ENCODE measurements at regions not wholly inside any gene's neighbourhood (a gene's known extent, or its start where the extent isn't known, plus 50 kb on each side); places are given as distances from the start of the nearest gene placed in this dataset.
"Not testable (repeated sequence)": the region's sequence is repeated elsewhere in the genome, so short reads cannot be mapped to it uniquely, and the experiment has no call there.

DNA sequence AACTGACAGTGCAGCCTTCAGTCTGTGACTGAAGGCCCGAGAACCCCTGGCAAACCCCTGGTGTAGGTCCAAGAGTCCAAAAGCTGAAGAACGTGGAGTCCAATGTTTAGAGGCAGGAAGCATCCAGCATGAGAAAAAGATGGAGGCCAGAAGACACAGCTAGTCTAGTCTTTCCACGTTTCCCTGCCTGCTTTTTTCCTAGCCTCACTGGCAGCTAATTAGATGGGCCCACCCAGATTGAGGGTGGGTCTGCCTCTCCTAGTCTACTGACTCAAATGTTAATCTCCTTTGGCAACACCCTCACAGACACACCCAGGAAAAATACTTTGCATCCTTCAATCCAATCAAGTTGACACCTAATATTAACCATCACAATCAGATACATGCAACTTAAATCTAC is 87.8 kb downstream of the TENT5D start:
- not testable (repeated sequence) for DNase-seq (ENCODE audit: low read depth); H3K36me3 ChIP-seq (ENCODE audit: control insufficient read depth, insufficient read depth, low read length, severe bottlenecking); H3K9me3 ChIP-seq (ENCODE audit: control insufficient read depth, low read length)

DNA sequence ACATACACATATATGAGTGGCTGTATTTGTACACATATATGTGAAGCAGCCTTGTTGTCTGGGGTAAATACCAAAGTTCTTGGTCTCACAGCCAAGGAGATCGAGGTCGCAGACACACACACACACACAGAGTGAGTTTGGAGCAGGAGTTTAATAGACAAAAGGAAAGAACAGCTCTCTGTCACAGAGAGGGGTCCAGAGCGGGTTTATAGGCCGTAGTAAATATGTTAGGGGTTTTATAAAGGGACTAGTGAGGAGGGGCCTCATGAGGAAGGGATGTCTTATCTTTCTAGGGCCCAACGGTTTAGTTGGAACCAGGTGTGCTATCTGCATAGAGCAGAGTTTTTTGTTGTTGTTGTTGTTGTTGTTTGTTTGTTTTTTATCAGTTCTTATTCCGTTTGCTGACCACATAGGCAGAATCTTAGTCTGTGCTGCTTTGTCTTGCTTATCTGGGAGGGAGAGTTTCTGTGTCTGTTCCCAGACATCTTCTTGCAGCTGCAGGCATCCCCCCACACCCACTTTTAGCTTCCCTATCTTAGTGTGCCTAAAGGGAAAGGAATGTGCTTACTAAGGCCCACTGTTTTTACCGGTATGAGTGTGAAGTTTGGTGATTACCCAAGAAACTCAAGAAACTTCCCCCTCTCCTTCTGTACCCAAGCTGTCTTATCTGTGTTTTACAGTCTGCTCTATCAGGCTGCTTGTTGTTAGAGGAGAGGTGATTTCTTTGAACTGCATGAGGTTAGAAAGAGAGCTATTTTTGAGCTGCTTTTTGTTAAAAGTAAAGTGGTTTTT is 91.9 kb downstream of the TENT5D start:
- DNase-seq (ENCODE audit: low read depth): no peak
- Histone ChIP-seq H3K36me3 (ENCODE audit: control insufficient read depth, insufficient read depth, low read length, severe bottlenecking) (no peaks in the 10 kb centered on the region), H3K27me3 (replicated peaks; ENCODE audit: control insufficient read depth, insufficient read depth, low read length) (no peaks in the 10 kb centered on the region), H3K9ac (ENCODE audit: low read length) (no peak overlapping the region), H3K9me3 (ENCODE audit: control insufficient read depth, low read length) (peaks cover 3% of the 10 kb centered on the region), H3K4me1 (ENCODE audit: control insufficient read depth, insufficient read depth, low read length) (peaks cover 2% of the 10 kb centered on the region), H3K4me3 (ENCODE audit: low read length) (no peak overlapping the region)

More for the DNA sequence above, 87.8 kb downstream of the TENT5D start:
- not testable (repeated sequence) for H3K4me3 ChIP-seq (ENCODE audit: low read length); H3K27me3 ChIP-seq (replicated peaks; ENCODE audit: control insufficient read depth, insufficient read depth, low read length); H3K4me1 ChIP-seq (ENCODE audit: control insufficient read depth, insufficient read depth, low read length); H3K9ac ChIP-seq (ENCODE audit: low read length)

DNA sequence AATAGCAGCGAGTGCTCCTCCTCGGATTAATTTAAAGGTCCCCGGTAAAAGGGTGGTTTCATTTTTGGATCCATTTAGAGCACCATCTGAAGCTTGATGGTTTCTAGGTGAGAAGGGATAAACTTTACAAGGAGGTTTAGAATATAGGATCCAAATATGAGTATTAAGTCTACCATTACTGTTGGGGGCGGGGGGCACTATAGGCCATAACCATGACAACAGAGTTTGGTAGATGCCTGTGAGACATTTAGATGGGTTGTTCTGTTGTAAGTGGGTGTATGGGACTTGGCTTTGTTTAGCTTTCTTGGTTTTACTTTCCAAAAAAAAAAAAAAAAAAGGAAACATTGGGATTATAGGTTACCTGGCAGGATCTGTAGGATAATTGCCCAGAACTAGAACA is 92.7 kb downstream of the TENT5D start:
- Histone ChIP-seq H3K9me3 (ENCODE audit: control insufficient read depth, low read length) (no peaks in the 10 kb centered on the region), H3K9ac (ENCODE audit: low read length) (no peak overlapping the region), H3K27me3 (replicated peaks; ENCODE audit: control insufficient read depth, insufficient read depth, low read length) (no peaks in the 10 kb centered on the region), H3K36me3 (ENCODE audit: control insufficient read depth, insufficient read depth, low read length, severe bottlenecking) (no peaks in the 10 kb centered on the region), H3K4me1 (ENCODE audit: control insufficient read depth, insufficient read depth, low read length) (peaks cover 2% of the 10 kb centered on the region), H3K4me3 (ENCODE audit: low read length) (no peak overlapping the region)
- DNase-seq (ENCODE audit: low read depth): no peak

DNA sequence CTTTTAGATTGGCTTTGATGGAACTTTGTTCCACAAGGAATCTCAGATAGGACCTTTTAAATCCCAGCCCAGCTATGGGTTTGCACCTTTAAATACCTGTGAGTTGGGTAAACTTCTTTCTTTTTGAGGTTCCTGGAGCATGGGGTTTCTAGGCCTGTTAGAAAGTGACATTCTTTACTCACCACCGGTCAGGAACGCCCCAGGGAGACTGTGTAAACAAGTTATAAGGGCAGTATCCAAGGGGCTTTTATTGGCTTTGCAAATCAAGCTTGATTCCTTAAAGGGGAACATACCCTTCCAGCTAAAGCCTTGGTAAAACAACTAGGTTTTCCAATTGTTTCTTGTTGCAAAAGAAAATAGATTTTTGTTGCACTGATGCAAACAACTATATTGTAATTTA is 93.4 kb downstream of the TENT5D start:
- no peak for DNase-seq (ENCODE audit: low read depth)

DNA sequence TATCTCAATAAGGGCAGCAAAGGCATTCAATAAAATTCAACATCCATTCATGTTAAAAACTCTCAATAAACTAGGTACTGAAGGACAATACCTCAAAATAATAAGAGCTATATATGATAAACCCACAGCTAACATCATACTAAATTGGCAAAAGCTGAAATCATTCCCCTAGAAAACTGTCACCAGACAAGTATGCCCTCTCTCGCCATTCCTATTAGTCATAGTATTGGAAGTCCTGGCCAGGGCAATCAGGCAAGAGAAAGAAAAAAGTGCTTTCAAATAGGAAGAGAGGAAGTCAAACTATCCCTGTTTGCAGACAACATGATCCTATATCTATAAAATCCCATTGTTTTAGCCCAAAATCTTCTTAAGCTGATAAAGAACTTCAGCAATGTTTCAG is 116.8 kb downstream of the TENT5D start:
- Histone ChIP-seq H3K27me3 (replicated peaks; ENCODE audit: control insufficient read depth, insufficient read depth, low read length) (no peaks in the 10 kb centered on the region), H3K9ac (ENCODE audit: low read length) (no peak overlapping the region), H3K4me3 (ENCODE audit: low read length) (no peak overlapping the region), H3K4me1 (ENCODE audit: control insufficient read depth, insufficient read depth, low read length) (no peaks in the 10 kb centered on the region), H3K36me3 (ENCODE audit: control insufficient read depth, insufficient read depth, low read length, severe bottlenecking) (no peaks in the 10 kb centered on the region), H3K9me3 (ENCODE audit: control insufficient read depth, low read length) (peaks cover 5% of the 10 kb centered on the region)
- DNase-seq (ENCODE audit: low read depth): no peak

More for the DNA sequence above, 93.4 kb downstream of the TENT5D start:
- Histone ChIP-seq H3K9ac (ENCODE audit: low read length) (no peak overlapping the region), H3K36me3 (ENCODE audit: control insufficient read depth, insufficient read depth, low read length, severe bottlenecking) (no peaks in the 10 kb centered on the region), H3K4me3 (ENCODE audit: low read length) (no peak overlapping the region), H3K27me3 (replicated peaks; ENCODE audit: control insufficient read depth, insufficient read depth, low read length) (no peaks in the 10 kb centered on the region), H3K4me1 (ENCODE audit: control insufficient read depth, insufficient read depth, low read length) (peaks cover 2% of the 10 kb centered on the region), H3K9me3 (ENCODE audit: control insufficient read depth, low read length) (no peaks in the 10 kb centered on the region)

DNA sequence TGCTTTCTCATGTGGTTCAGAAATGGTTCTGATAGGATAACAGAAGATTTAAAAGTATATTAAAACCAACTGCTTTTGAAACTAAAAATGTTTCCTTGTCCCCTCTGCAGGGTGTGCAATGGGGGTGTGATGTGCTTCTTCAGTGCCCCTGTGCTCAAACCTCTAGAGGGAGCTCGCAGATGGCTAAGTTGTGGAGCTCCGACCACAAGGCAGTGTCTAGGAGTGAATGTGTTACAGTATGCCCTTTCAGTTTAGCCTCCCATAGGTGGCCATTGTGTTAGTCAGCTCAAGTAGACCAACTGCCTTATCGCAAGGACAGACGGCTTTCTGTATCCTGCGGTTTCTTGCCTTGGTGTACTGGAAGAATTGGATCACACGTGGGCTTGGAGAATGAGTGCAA is 130.5 kb downstream of the TENT5D start:
- H3K9me3 ChIP-seq (ENCODE audit: control insufficient read depth, low read length): no peaks in the 10 kb centered on the region
- H3K4me3 ChIP-seq (ENCODE audit: low read length): no peak overlapping the region
- H3K9ac ChIP-seq (ENCODE audit: low read length): no peak overlapping the region
- no peak for DNase-seq (ENCODE audit: low read depth)
- no peaks in the 10 kb centered on the region for H3K4me1 ChIP-seq (ENCODE audit: control insufficient read depth, insufficient read depth, low read length)
- H3K36me3 ChIP-seq (ENCODE audit: control insufficient read depth, insufficient read depth, low read length, severe bottlenecking): no peaks in the 10 kb centered on the region
- peaks cover 5% of the 10 kb centered on the region for H3K27me3 ChIP-seq (replicated peaks; ENCODE audit: control insufficient read depth, insufficient read depth, low read length)

DNA sequence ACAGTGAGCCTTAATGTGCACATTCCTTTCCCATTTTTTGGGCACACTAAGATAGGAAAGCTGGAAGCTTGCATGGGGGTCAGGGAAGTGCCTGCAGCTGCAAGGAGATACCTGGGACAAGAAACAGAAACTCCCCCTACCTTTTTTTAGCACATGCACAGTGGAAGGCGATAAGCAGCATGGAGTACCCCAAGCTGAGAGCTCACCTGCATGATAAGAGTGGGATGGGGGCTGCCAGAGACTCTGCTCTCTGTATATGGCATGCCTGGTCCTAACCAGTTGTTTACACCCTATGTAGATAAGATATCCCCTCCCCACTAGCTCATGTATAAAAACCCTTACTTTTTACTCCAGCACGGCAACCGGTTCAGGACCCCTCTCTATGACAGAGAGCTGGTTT is 135.9 kb downstream of the TENT5D start:
- Histone ChIP-seq H3K36me3 (ENCODE audit: control insufficient read depth, insufficient read depth, low read length, severe bottlenecking) (no peaks in the 10 kb centered on the region), H3K9me3 (ENCODE audit: control insufficient read depth, low read length) (peaks cover 10% of the 10 kb centered on the region), H3K4me3 (ENCODE audit: low read length) (no peak overlapping the region), H3K27me3 (replicated peaks; ENCODE audit: control insufficient read depth, insufficient read depth, low read length) (peaks cover 5% of the 10 kb centered on the region), H3K4me1 (ENCODE audit: control insufficient read depth, insufficient read depth, low read length) (no peaks in the 10 kb centered on the region), H3K9ac (ENCODE audit: low read length) (no peak overlapping the region)
- DNase-seq (ENCODE audit: low read depth): no peak

DNA sequence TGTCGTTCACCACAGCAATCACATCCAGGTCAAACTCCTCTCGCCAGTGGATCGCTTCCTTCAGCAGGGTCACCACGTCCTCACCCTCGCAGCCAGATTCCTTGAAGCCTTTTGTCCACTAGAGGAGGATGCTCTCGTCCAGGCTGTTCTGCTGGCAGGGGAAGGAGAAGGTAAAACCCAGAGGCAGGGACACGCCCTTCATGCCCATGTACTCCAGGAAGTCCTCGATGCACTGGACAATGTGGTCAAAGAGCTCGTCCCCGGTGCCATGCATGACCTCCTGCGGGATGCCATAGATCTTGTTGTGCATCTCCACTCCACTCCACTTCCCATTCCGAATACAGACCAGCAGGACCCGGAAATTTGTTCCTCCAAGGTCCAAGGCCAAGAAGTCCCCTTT is 152.4 kb downstream of the TENT5D start:
- Histone ChIP-seq H3K9ac (ENCODE audit: low read length) (no peak overlapping the region), H3K4me1 (ENCODE audit: control insufficient read depth, insufficient read depth, low read length) (no peaks in the 10 kb centered on the region), H3K4me3 (ENCODE audit: low read length) (no peak overlapping the region), H3K27me3 (replicated peaks; ENCODE audit: control insufficient read depth, insufficient read depth, low read length) (no peaks in the 10 kb centered on the region), H3K36me3 (ENCODE audit: control insufficient read depth, insufficient read depth, low read length, severe bottlenecking) (no peaks in the 10 kb centered on the region), H3K9me3 (ENCODE audit: control insufficient read depth, low read length) (no peaks in the 10 kb centered on the region)
- no peak for DNase-seq (ENCODE audit: low read depth)

DNA sequence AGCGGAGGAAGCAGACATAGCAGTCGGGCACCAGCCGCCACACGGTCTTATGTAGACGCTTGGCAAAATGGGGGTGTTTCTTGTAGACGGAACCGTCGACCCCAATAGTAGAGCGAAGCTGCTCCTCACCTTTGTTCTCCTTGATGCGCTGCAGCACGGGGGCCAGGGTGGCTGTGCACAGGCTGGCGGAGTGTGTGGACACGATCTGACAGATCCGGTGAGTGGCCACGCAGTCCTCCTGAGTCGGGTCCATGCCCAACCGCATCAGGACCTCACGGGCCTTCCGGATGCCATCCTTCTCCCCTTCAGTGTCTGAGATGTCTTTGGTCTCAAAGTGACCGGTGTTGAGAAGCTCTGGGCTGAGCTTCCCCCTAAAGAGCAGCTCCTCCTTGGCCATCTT is 153.0 kb downstream of the TENT5D start:
- Histone ChIP-seq H3K4me1 (ENCODE audit: control insufficient read depth, insufficient read depth, low read length) (no peaks in the 10 kb centered on the region), H3K36me3 (ENCODE audit: control insufficient read depth, insufficient read depth, low read length, severe bottlenecking) (no peaks in the 10 kb centered on the region), H3K9ac (ENCODE audit: low read length) (no peak overlapping the region), H3K4me3 (ENCODE audit: low read length) (no peak overlapping the region), H3K27me3 (replicated peaks; ENCODE audit: control insufficient read depth, insufficient read depth, low read length) (no peaks in the 10 kb centered on the region), H3K9me3 (ENCODE audit: control insufficient read depth, low read length) (no peaks in the 10 kb centered on the region)
- no peak for DNase-seq (ENCODE audit: low read depth)

DNA sequence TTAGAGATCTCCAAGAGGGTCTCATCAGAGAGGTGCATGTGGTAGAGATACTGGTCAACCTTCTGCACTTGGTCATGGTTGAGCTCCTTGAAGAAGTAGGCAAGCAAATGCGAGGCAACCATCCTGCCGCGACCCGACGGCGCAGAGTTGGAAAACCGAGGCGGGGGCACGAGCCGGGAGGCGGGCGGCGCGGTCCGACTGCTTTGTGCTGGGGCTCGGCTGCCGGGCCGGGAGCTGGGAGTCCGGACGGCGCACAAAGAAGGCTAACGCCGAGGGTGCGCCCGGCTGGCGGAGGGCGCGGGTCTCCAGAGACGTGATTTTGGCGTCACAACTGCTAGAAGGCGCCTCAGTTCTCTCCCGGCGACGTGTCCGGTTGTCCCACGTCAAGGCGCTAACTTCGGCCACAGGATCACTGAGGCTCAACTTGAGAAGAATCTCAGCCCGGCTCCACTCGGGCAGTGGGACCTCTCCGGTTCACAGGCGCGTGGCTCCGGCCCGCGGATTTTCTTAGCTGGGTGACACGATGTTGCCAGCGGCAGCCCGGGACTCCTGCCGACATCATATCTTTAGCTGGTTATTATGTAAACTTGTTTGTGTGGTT is 154.3 kb downstream of the TENT5D start:
- not testable (repeated sequence) for H3K4me3 ChIP-seq (ENCODE audit: low read length); H3K27me3 ChIP-seq (replicated peaks; ENCODE audit: control insufficient read depth, insufficient read depth, low read length); H3K9ac ChIP-seq (ENCODE audit: low read length); DNase-seq (ENCODE audit: low read depth); H3K36me3 ChIP-seq (ENCODE audit: control insufficient read depth, insufficient read depth, low read length, severe bottlenecking); H3K4me1 ChIP-seq (ENCODE audit: control insufficient read depth, insufficient read depth, low read length); H3K9me3 ChIP-seq (ENCODE audit: control insufficient read depth, low read length)

DNA sequence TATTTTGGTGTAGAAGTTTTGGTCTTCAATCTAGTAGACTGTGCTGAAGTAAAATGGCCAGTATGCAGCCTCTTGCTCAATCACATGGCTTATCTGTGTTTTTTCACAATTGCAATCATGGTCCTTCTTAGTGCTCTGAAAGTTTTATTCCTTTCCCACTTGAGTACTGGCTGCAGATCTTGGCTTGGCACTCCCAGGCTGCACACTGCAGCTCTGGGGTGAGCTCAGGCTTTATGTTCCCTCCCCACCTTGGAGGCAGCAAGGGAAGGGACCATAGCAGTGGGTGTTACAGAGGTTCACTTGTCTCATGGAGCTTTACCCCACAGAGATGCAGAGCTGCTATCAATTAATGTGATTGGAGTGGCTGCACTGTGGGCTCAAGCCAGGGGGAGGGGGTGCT is 156.0 kb downstream of the TENT5D start:
- Histone ChIP-seq H3K36me3 (ENCODE audit: control insufficient read depth, insufficient read depth, low read length, severe bottlenecking) (no peaks in the 10 kb centered on the region), H3K4me1 (ENCODE audit: control insufficient read depth, insufficient read depth, low read length) (no peaks in the 10 kb centered on the region), H3K9me3 (ENCODE audit: control insufficient read depth, low read length) (no peaks in the 10 kb centered on the region), H3K27me3 (replicated peaks; ENCODE audit: control insufficient read depth, insufficient read depth, low read length) (no peaks in the 10 kb centered on the region), H3K4me3 (ENCODE audit: low read length) (no peak overlapping the region), H3K9ac (ENCODE audit: low read length) (no peak overlapping the region)
- DNase-seq (ENCODE audit: low read depth): no peak
